ENCODE measurements at regions not wholly inside any gene's neighbourhood (a gene's known extent, or its start where the extent isn't known, plus 50 kb on each side); places are given as distances from the start of the nearest gene placed in this dataset.

- TF ChIP-seq CTCF (IDR thresholded peaks at IDR 0.05; ENCODE audit: low read depth, low read length, missing control alignments): no peak
- H3K27ac ChIP-seq: no peak overlapping the region
- no peak for DNase-seq
- no peak overlapping the region for H3K4me3 ChIP-seq (ENCODE audit: low read depth, low read length)
- in situ Hi-C loops (cut with HindIII; ENCODE audit: low pct_ligation_motif_present, low sequenced_read_pairs): no loop called here
- H3K27me3 ChIP-seq (replicated peaks): no peaks in the 10 kb centered on the region
- H3K36me3 ChIP-seq (replicated peaks): no peaks in the 10 kb centered on the region
Observed at GRCh38 chr5:101677961-101678360, 618.1 kb downstream of the SLCO4C1 start.

DNA sequence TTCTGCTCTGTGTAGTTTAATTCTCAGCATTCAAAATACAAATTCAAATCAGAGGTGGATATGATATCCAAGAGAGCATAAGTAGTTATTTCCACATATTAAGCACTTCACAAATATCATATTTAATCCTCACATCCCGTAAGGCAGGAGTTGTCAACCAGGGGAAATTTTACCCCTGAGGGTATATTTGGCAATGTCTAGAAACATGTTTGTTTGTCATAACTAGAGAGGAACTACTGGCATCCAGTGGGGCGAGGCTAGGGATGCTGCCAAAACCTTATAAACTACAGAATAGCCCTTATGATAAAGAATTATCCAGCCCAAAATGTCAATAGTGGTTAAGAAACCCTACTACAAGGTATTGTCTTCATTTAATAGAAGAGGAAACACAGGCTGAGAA, 619.4 kb downstream of the SLCO4C1 start:
- no peak for DNase-seq
- in situ Hi-C loops (cut with HindIII; ENCODE audit: low pct_ligation_motif_present, low sequenced_read_pairs): no loop called here
- no peaks in the 10 kb centered on the region for H3K27me3 ChIP-seq (replicated peaks)

DNA sequence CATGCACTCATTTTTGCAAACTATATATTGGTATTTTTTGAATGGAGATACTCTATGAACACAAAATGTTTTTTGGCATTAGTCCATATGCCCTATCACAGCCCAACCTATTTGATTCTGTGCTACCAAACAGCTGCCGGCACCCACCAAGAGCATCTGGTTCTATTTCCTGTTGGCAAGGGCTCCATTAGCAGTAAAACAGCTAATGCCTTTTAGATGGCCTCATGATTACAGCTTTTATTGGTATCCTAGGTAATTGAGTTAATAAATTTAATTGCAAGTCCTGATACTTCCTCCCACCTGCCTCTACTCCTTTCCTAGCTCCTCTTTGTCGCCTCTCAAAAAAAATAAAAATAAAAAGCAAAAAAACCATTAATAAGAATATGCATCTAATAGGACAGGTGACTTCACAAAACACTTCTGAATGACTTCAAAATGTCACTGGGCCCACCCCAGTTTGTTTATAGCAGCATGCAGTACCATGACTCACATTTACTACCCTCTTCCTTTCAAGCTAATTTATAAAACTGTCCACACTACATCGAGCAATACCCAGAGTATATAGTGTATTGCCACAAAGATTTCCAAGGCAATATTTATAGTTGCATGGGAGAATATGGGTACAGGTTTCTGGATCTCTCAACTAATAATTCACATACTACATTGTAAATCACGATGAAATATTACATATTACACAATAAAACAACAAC, 620.4 kb downstream of the SLCO4C1 start:
- no peaks in the 10 kb centered on the region for H3K36me3 ChIP-seq (replicated peaks)
- H3K4me3 ChIP-seq (ENCODE audit: low read depth, low read length): no peak overlapping the region
- H3K27ac ChIP-seq: no peak overlapping the region
- no peaks in the 10 kb centered on the region for H3K27me3 ChIP-seq (replicated peaks)
- in situ Hi-C loops (cut with HindIII; ENCODE audit: low pct_ligation_motif_present, low sequenced_read_pairs): no loop called here
- DNase-seq: no peak
- TF ChIP-seq CTCF (IDR thresholded peaks at IDR 0.05; ENCODE audit: low read depth, low read length, missing control alignments): no peak

More for the DNA sequence above, 619.4 kb downstream of the SLCO4C1 start:
- TF ChIP-seq CTCF (IDR thresholded peaks at IDR 0.05; ENCODE audit: low read depth, low read length, missing control alignments): no peak
- Histone ChIP-seq H3K27ac (no peak overlapping the region), H3K4me3 (ENCODE audit: low read depth, low read length) (no peak overlapping the region), H3K36me3 (replicated peaks) (no peaks in the 10 kb centered on the region)

DNA sequence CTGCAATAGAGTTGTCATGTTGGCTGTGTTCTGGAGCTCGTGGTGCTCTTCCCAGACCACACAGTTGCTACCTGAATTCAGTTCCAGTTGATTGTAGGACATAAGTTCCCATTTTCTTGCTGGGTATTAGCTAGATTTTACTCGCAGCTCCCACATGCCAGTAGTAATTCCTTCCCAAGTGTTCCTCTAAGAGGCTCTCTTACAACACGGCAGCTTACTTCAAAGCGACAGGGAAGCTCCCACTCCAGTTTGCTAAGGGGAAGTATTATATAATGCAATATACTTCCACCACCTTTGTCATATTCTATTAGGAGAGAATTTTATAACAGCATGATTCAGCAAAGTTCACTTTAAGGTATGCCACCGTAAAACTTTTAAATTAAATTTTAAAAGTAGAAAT, 623.0 kb downstream of the SLCO4C1 start:
- H3K36me3 ChIP-seq (replicated peaks): no peaks in the 10 kb centered on the region
- TF ChIP-seq CTCF (IDR thresholded peaks at IDR 0.05; ENCODE audit: low read depth, low read length, missing control alignments): no peak
- no peak overlapping the region for H3K4me3 ChIP-seq (ENCODE audit: low read depth, low read length)
- no peak for DNase-seq
- in situ Hi-C loops (cut with HindIII; ENCODE audit: low pct_ligation_motif_present, low sequenced_read_pairs): no loop called here
- no peaks in the 10 kb centered on the region for H3K27me3 ChIP-seq (replicated peaks)
- no peak overlapping the region for H3K27ac ChIP-seq

GRCh38 chr5:101664071-101664791, 631.9 kb downstream of the SLCO4C1 start:
- no peaks in the 10 kb centered on the region for H3K27me3 ChIP-seq (replicated peaks)
- in situ Hi-C loops (cut with HindIII; ENCODE audit: low pct_ligation_motif_present, low sequenced_read_pairs): no loop called here
- no peak for TF ChIP-seq CTCF (IDR thresholded peaks at IDR 0.05; ENCODE audit: low read depth, low read length, missing control alignments)
- H3K4me3 ChIP-seq (ENCODE audit: low read depth, low read length): no peak overlapping the region
- no peak overlapping the region for H3K27ac ChIP-seq
- no peaks in the 10 kb centered on the region for H3K36me3 ChIP-seq (replicated peaks)
- DNase-seq: no peak
